Stomach (tissue), 4 donors: ENCODE measurements at regions not wholly inside any gene's neighbourhood (a gene's known extent, or its start where the extent isn't known, plus 50 kb on each side); places are given as distances from the start of the nearest gene placed in this dataset.

Experiments
- POLR2A ChIP-seq, 4 donors: fragments of 450-650 bp; IDR thresholded peaks; one replicate each; pipeline ENCODE4 v1.6.1; 2016; ENCODE audit warnings: antibody characterized with exemption in 4 of 4, control low read depth in 2 of 4, mild to moderate bottlenecking in 1 of 4, moderate library complexity in 1 of 4
- POLR2AphosphoS5 ChIP-seq, 3 donors: sonication (generic); formaldehyde crosslinking; IDR thresholded peaks; one replicate each; pipeline ENCODE4 v1.6.1; 2016; ENCODE audit warnings: antibody characterized with exemption in 3 of 3
- TF ChIP-seq, protein P1 (sequence below), 7 experiments: fragments of 450-650 bp in 4 of 7; fragments of 200-600 bp in 3 of 7; sonication (generic) in 3 of 7; IDR thresholded peaks; one replicate each; pipeline ENCODE4 v1.5.1; 2016 to 2019; ENCODE audit warnings: antibody characterized with exemption in 7 of 7, control low read depth in 2 of 7, mild to moderate bottlenecking in 1 of 7

DNA sequence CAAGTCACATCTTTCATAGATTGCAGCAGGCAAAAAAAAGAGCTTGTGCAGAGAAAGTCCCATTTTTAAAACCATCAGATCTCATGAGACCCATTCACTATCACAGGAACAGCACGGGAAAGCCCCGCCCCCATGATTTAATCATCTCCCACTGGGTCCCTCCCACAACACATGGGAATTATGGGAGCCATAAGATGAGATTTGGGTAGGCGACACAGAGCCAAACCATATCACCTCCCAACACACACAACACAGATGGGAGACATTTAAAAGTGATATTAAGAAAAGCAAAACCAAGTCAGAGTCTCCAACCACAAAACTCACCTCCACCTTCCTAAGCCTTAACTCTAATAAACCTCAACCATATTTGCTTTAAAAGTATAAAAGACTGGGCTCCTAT is 61.5 kb upstream of the TIAM1 start:
- no peak for TF ChIP-seq POLR2A (IDR thresholded peaks at IDR 0.05)
- TF ChIP-seq, protein P1, sequence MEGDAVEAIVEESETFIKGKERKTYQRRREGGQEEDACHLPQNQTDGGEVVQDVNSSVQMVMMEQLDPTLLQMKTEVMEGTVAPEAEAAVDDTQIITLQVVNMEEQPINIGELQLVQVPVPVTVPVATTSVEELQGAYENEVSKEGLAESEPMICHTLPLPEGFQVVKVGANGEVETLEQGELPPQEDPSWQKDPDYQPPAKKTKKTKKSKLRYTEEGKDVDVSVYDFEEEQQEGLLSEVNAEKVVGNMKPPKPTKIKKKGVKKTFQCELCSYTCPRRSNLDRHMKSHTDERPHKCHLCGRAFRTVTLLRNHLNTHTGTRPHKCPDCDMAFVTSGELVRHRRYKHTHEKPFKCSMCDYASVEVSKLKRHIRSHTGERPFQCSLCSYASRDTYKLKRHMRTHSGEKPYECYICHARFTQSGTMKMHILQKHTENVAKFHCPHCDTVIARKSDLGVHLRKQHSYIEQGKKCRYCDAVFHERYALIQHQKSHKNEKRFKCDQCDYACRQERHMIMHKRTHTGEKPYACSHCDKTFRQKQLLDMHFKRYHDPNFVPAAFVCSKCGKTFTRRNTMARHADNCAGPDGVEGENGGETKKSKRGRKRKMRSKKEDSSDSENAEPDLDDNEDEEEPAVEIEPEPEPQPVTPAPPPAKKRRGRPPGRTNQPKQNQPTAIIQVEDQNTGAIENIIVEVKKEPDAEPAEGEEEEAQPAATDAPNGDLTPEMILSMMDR (IDR thresholded peaks at IDR 0.05), result no peak
- TF ChIP-seq POLR2AphosphoS5 (IDR thresholded peaks at IDR 0.05), result no peak
